Testis (tissue), 2 donors: ENCODE measurements at regions not wholly inside any gene's neighbourhood (a gene's known extent, or its start where the extent isn't known, plus 50 kb on each side); places are given as distances from the start of the nearest gene placed in this dataset.

ENCODE experiments used
- DNase-seq: peaks from one replicate; pipeline ENCODE4 v3.0.0-alpha.2; 2019
- H3K27ac ChIP-seq, 2 donors: fragments of 200-600 bp; sonication (generic); one replicate each; pipeline ENCODE4 v1.5.1; 2019
- H3K27me3 ChIP-seq: fragments of 200-600 bp; sonication (generic); one replicate; pipeline ENCODE4 v1.5.1; 2019
- H3K36me3 ChIP-seq: fragments of 200-600 bp; sonication (generic); one replicate; pipeline ENCODE4 v1.5.1; 2017; ENCODE audit warnings: low read depth; ENCODE audit errors: missing control alignments
- H3K4me1 ChIP-seq: fragments of 200-600 bp; sonication (generic); one replicate; pipeline ENCODE4 v1.5.1; 2019
- H3K4me3 ChIP-seq, 2 donors: fragments of 200-600 bp; sonication (generic); one replicate each; pipeline ENCODE4 v1.5.1; 2017 to 2019
- H3K9me3 ChIP-seq: fragments of 200-600 bp; sonication (generic); one replicate; pipeline ENCODE4 v1.5.1; 2017
- POLR2A ChIP-seq: fragments of 450-650 bp; IDR thresholded peaks from one replicate; pipeline ENCODE4 v1.6.1; 2017; ENCODE audit warnings: antibody characterized with exemption, mild to moderate bottlenecking, moderate library complexity
- WGBS, 2 donors: methylation state at CpG; one replicate each; pipeline ENCODE4 v1.1.5; 2018; 5-methylcytosine and 5-hydroxymethylcytosine counted together
- intact Hi-C: fragments of 100-400 bp; cut with DNase I; formaldehyde crosslinking; loops from one replicate; pipeline ENCODE4 v1.15.1; 2023; ENCODE audit warnings: low total_unique reads
- TF ChIP-seq, protein P1 (sequence below), 3 experiments: fragments of 450-650 bp in 2 of 3; fragments of 200-600 bp in 1 of 3; sonication (generic) in 1 of 3; IDR thresholded peaks; one replicate each; pipeline ENCODE4 v1.5.1; 2016 to 2019; ENCODE audit warnings: antibody characterized with exemption in 3 of 3, mild to moderate bottlenecking in 2 of 3, moderate library complexity in 1 of 3

DNA sequence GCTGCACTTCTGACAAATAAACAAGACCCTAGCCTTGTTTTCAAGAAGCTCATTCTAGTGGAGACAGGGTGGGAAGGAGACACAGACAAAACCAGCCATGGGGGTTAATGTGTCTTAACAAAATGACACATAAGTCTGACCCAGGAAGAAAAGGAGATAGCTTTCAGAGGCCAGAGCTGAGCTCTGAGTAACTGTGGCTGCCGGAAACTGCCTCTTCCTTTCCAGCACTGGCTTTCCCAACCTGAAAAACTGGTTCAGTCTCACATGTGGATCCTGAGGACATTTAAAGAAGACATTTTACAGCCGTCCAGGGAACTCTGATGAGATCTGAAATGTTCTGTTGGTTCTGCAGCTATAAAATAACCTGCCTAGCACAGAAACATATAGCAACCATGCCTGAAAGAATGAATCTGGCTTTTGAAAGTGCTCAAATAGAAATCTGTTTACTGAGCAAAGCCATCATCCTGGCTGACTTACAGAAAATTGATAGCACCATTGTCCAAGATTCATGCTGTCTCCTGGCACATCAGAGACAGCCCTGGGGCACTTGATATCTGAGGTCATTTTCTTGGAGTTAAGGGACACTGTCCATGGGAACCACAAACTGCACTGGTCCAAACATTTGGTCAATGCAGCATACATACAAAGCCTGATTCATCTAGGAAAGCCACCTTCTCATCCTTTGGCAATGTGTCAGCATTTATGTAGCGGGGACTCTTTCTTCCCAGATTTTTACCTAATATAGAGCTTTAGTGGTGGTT lies 83.2 kb upstream of the PAX1 start:
- DNase-seq, result no peak
- 69 to 80% methylated on average over 3 of the region's 3 CpGs for WGBS, 2 donors
- H3K27me3 ChIP-seq, result no peaks in the 10 kb centered on the region
- H3K4me3 ChIP-seq, result no peak overlapping the region
- H3K36me3 ChIP-seq, result no peaks in the 10 kb centered on the region
- H3K4me1 ChIP-seq, result no peaks in the 10 kb centered on the region
- intact Hi-C loops, result no loop called here
- H3K9me3 ChIP-seq, result no peaks in the 10 kb centered on the region
- H3K27ac ChIP-seq, result no peak overlapping the region
- TF ChIP-seq POLR2A, result no peak
- TF ChIP-seq, protein P1, sequence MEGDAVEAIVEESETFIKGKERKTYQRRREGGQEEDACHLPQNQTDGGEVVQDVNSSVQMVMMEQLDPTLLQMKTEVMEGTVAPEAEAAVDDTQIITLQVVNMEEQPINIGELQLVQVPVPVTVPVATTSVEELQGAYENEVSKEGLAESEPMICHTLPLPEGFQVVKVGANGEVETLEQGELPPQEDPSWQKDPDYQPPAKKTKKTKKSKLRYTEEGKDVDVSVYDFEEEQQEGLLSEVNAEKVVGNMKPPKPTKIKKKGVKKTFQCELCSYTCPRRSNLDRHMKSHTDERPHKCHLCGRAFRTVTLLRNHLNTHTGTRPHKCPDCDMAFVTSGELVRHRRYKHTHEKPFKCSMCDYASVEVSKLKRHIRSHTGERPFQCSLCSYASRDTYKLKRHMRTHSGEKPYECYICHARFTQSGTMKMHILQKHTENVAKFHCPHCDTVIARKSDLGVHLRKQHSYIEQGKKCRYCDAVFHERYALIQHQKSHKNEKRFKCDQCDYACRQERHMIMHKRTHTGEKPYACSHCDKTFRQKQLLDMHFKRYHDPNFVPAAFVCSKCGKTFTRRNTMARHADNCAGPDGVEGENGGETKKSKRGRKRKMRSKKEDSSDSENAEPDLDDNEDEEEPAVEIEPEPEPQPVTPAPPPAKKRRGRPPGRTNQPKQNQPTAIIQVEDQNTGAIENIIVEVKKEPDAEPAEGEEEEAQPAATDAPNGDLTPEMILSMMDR (IDR thresholded peaks at IDR 0.05), result no peak

DNA sequence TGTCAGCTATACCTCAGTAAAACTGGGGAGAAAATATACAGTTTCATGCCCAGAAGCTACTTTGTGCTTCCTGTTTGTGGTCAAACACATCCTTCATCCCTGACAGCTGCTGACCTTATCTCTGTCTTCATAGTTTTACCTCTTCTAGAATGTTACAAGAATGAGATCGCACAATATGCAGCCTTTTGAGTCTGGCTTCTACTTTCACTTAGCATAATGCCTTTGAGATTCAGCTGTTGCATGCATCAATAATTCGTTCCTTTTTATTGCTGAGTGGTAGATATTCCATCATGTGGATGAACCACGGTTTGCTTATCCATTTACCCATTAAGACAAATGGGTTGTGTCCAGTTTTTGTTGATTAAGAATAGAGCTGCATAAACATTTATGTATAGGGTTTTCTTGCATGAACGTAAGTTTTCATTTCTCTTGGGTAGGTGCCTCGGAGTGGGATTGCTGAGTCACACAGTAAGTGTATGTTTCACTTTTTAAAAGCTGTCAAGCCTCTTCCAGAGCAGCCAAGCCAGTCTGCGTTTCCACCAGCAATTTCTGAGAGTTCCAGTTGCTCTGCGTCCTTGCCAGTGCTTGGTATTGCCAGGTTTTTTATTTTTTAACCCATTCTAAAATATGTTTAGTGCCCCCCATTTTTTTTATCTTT lies 86.6 kb upstream of the PAX1 start:
- DNase-seq, result no peak
- Histone ChIP-seq H3K36me3 (no peaks in the 10 kb centered on the region), H3K4me1 (no peaks in the 10 kb centered on the region), H3K27me3 (no peaks in the 10 kb centered on the region), H3K4me3 (no peak overlapping the region), H3K27ac (no peak overlapping the region), H3K9me3 (no peaks in the 10 kb centered on the region)
- intact Hi-C loops, result no loop called here
- WGBS, 2 donors, result 78 to 79% methylated on average over 7 of the region's 7 CpGs
- TF ChIP-seq, protein P1 (IDR thresholded peaks at IDR 0.05), result no peak
- no peak for TF ChIP-seq POLR2A

DNA sequence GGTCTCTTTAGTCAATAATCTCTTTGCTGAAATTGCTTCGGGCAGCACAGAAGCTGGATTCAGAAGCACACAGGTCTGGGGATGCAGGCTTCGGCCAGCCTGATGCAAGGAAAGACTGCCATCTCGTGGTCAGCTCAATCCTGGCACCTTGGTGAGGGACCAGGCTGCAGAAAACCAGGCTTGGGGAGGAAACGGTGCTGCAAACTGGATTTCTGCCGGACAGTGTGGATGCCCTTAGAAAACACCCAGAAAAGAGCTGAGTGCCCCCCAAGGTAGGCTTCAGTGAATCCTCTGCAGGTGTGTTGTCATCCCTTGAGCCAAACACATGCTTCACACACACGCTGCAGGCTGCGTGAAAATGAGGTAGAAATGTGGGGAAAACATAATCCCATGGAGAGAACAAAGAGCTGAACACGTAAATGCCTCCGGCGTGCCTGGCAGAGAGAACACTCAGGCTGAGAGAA lies 89.8 kb upstream of the PAX1 start:
- intact Hi-C loops, result no loop called here
- 39 to 61% methylated on average over 9 to 10 of the region's 10 CpGs for whole genome bisulfite sequencing, 2 donors
- H3K27me3 ChIP-seq, result no peaks in the 10 kb centered on the region

DNA sequence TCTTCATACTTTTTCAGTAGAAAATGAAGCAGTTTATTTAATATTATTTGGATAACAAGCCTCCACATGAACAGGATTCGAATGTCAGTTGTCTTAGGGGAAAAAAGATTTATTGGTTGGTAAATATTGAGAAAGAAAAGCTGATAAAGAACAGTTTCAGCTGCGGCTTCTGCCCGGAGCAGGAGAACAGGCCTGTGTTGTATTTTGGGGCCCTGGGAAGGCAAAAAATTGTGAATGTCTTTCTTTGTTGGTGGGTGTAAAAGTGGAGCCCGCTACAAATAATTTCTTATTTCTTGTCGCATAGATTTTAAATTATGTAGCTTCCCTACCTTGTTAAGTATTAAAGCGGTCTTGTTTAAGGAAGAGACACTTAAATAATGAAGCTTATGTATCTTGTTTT lies 90.5 kb upstream of the PAX1 start:
- Histone ChIP-seq H3K4me1 (no peaks in the 10 kb centered on the region), H3K9me3 (no peaks in the 10 kb centered on the region), H3K27me3 (no peaks in the 10 kb centered on the region), H3K36me3 (no peaks in the 10 kb centered on the region), H3K27ac (no peak overlapping the region), H3K4me3 (no peak overlapping the region)
- intact Hi-C loops, result no loop called here
- TF ChIP-seq POLR2A, result no peak
- TF ChIP-seq, protein P1 (IDR thresholded peaks at IDR 0.05), result no peak
- WGBS, 2 donors, result 65 to 66% methylated on average over 6 of the region's 6 CpGs
- no peak for DNase-seq

More for the DNA sequence above, 89.8 kb upstream of the PAX1 start:
- TF ChIP-seq, protein P1 (IDR thresholded peaks at IDR 0.05), result peak in 1 of 3 experiments; percentile 62
- no peak for TF ChIP-seq POLR2A
- Histone ChIP-seq H3K27ac (no peak overlapping the region), H3K4me1 (no peaks in the 10 kb centered on the region), H3K36me3 (no peaks in the 10 kb centered on the region), H3K4me3 (no peak overlapping the region), H3K9me3 (no peaks in the 10 kb centered on the region)
- DNase-seq, result peak; percentile 71
